Dedifferentiated amniotic fluid mesenchymal stem cell (primary cell): ENCODE measurements at regions not wholly inside any gene's neighbourhood (a gene's known extent, or its start where the extent isn't known, plus 50 kb on each side); places are given as distances from the start of the nearest gene placed in this dataset.
"Not testable (repeated sequence)": the region's sequence is repeated elsewhere in the genome, so short reads cannot be mapped to it uniquely, and the experiment has no call there.

Experiments
- DNase-seq: peaks from one replicate; pipeline ENCODE4 v3.0.0-alpha.2; 2016; ENCODE audit errors: extremely low spot score

- DNase-seq = no peak
Observed at GRCh38 chr6:115811541-115811940, 249.2 kb downstream of the FRK start.

DNA sequence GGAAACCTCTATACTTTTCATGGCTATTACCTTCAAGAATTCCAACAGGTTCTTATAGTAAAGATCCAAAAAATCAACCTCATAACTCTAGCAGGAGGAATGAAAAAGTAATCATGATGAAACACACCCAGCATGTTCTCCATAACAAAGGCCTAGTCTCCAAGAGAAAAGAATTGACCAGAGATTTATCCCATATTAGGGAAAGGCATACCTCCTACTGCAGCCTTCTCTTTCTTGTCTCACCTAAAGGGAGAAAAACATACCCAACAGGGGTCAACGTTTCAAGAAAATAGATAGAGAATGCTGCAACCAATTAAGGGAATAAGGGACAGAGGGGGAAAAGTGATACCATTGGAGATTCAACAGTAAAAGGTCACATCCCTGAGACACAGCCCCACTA, 262.5 kb downstream of the FRK start:
- DNase-seq = no peak

- no peak for DNase-seq
Observed at GRCh38 chr6:115796829-115797228, 263.9 kb downstream of the FRK start.

- DNase-seq = no peak
Observed at GRCh38 chr6:115796061-115796460, 264.6 kb downstream of the FRK start.

DNA sequence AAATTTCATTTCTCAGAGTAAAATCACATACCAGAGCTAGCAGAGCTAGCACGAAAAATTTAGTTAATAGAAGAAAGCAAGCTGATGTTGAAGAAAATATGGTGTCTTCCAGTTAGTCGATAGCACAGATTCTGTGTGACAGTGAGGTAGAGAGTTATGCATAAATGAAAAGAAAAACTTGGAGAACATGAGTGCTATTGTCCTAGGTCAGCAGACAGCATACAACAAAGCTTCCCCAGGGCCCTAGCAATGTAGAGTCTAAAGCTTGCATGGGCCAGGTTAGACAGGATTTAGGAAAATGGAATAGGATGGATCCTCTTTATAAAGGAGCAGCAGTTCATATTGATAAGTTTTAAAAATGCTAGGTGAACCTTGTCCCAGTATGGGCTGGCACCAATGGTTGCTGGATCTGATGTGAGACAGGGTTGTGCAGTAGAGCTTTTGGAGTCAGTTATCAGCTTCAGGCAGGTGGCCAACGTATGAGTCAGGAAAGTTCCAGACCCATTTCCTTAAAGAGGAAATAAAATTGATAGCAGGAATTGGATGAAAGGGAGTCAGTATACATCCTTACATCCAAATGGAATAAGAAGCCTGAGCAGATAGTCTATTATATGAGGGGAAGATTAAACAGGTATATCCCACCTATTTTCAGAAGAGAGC, 277.2 kb downstream of the FRK start:
- no peak for DNase-seq

DNA sequence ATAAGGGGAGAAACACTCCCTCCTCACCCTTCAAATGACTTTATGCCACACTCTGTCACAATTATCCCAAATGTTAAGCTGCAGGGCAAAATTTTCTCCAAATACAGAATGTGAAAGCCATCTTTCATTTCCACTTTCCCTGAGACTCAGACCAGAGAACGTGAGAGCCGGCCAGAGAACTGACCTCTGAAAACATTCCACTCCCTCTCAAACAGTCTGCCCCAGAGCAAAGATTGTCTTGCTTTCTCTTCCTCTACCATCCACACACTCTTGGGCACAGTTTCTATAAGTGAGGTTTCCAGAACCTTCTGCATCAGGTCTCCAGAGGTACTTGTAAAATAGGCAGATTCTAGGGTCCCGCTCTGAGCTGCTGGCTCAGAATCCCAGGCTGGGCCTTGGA, 278.1 kb downstream of the FRK start:
- DNase-seq = no peak

DNA sequence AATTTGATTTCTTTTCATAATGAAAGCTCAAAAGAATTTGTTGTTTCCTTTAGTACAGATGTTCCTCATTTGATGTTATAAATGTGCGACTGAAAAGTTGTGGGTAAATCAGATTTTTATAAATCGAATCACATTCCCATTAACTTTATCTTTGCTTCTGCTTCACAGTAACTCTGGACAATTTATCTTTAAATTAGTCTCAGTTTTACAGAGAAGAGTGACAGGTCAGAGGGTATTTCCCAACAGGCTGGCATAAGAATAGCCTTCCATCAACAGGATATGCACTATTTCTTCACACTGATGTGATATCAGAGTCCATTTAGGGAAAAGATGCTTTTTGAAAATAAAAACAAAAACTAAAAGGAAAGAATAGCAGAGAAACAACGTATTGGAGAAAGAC, 286.9 kb downstream of the FRK start:
- DNase-seq = no peak

DNA sequence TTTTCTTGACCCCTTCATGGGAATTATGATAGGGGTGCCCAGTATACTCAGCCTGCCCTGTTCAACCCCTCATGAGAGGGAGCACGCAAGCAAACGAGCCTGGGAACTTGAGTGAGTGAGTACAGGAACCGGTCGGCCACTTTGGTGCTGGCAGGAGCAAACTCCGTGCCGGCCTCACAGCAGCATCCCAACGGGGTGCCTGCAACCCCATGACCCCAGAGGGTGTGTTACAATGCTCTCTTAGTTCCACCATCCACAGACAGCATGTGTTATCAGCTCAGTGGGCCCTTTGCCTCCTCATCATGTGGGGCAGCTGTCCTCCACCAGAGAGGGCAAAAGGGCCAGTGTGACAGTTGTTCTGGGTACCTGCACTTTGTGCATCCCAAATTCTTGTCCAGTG, 289.8 kb downstream of the FRK start:
- DNase-seq = no peak

GRCh38 chr6:115768500-115768899, 292.2 kb downstream of the FRK start:
- DNase-seq = no peak

GRCh38 chr6:115767931-115768330, 292.8 kb downstream of the FRK start:
- DNase-seq = no peak

DNA sequence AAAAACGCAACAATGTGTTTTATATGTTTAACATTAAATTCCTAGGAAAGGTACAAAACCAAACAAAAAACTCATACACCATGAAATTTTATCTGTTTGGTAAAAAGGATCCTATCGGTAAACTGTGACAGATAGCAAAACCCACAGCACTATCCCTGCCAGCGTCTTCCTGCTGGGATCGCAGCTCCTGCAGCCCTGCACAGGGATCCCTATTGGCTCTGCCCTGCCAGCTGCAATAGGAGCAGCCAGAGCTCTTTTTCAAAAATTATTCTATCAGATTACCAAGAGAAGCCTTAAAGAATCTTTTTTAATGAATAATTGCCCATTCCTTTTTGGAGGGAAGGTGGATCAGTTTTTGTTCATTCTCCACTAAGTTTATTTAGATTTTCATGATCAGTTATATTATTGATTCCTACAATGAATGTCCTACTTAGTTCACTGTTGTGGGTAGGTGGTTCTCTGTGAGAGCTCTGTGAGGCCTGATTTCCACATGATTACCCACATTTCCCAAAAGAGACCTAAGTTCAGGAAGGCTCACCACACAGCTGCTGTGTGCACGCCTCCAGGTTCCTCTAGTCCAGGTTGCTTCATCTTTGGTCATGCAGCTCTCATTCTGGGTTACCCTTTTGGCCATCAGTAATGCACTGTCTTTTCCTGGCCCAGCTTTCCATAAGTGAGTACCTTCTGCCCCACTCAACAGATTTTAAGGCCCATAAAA, 293.8 kb downstream of the FRK start:
- no peak for DNase-seq

DNA sequence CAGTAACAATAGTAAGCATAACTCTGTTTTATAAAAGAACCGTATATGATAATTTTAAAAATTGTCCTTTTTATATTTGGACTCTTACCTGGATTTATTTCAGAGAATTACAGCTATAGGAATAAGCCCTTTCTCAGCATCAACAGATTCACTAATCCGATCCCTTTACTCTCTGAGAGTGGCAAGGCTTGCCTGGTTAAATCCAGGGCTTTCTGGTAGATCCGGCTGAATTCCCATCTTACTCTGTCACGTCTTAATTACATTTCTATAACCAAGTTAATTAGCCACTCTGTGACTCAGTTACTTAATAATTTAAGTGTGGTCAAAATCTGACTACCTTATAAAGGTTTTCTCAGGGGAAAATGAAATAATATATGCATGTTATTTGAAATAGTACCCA, 294.7 kb downstream of the FRK start:
- no peak for DNase-seq

DNA sequence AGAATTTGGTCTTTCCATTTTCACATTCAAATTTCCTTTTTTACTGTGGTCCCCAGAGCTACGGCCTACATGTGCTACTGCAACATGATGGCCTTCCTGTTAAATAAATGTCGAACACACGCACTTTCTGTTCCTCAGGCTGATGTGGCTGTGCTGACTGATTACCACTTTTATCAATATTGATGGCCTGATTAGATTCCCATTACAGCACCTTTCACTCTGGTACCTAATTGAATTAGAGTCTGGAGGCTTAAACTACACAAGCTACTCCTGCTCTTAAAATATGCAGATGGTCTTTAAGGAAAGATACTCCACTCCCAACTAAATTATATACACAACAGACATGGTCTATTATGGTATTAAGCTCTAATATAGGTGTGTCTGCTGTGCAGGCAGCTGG, 301.6 kb downstream of the FRK start:
- no peak for DNase-seq

DNA sequence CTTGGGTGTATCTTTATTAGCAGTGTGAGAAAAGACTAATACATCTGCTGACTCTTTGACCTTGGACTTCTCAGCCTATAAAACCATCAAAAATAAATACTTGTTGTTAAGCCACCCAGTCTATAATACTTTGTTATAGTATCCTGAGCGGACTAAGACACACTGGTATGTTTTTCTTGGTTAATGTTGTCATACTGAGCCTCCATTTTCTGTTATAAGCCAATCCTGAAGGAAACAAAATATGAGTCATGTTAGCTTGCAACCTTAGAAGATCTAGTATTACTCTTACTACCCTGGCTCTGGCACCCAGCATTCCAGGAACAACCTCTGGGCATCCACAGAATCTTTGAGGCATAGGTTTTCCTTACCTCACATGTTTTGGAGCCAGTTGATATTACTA, 307.2 kb downstream of the FRK start:
- no peak for DNase-seq

DNA sequence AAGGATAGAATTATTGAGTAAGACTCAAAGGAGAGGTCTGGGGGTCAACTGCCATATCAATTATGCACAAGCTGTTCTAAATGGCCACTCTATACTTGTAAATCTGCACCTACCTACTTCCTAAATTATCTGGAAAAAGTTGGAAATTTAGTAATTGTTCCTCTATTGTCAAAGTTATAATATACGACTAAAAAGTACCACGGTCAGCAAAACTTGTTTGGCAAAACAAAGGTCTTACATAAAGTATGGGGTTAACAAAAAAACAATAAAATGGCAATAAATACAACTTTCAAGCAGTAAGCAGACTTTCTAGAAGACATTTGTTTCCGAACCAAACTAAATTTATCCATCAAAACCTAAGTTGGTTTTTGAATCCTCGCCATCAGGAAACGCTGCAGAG, 309.7 kb downstream of the FRK start:
- DNase-seq = no peak

DNA sequence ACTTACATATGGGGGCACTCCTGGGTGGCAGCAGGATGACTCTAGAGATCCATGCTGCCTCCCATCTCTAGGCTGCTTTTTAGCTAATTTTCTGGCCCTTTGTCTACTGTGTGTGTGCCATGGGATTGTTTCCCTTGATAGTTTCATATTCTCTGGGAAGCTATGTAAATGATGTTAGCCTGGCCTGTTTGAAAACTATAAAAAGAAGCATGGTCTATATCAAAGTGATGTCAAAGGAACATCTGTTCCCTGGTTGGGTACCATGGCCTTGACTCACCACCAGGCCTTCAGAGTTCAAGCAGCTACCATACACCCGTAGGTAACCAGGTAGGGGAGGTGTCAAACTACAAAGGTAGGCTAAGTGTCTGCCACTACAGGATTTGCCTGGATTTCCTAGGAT, 310.4 kb downstream of the FRK start:
- no peak for DNase-seq

- no peak for DNase-seq
Observed at GRCh38 chr6:115747719-115748118, 313.0 kb downstream of the FRK start.

GRCh38 chr6:115746583-115746982, 314.1 kb downstream of the FRK start:
- DNase-seq = not testable (repeated sequence)

DNA sequence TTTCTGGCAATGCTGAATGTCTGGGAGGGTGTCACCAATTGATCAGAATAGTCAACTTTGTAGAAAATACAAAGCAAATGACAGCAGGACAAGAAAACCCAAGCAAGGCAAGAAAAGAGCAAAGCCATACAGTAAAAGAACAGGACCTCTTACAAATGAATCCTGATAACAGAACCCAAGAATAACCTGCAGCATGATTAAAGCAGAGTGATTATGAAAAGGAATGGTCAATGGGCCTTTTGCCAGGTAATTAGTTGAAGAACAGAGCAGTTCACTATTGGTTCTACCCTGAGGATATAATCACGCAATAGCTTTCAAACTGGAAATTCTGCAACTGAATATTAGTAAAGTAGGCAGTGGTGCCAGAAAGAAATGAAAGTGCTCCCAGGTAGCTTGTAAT, 319.8 kb downstream of the FRK start:
- DNase-seq = no peak

GRCh38 chr6:115735610-115736009, 325.1 kb downstream of the FRK start:
- no peak for DNase-seq

DNA sequence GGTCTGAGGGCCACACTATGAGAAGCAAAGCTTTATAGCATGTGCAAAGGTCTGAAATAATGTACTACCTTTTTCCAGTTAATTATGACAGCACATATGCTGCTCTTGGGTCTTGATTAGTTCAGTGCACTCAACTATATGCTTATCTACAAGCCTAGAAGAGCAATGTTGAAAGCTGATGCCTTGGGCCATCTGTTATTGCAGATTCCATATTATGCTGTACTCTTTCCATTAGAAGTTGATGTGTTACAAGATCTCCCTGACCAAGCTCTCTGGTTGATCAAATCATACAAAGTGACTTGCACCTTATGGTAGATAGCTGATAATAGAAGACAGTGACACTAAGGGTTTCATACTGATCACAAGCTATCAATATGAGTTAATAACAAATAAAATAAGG, 327.3 kb downstream of the FRK start:
- DNase-seq = no peak

- DNase-seq = no peak
Observed at GRCh38 chr6:115729036-115729435, 331.7 kb downstream of the FRK start.

- DNase-seq = no peak
Observed at GRCh38 chr6:115728171-115728570, 332.5 kb downstream of the FRK start.

DNA sequence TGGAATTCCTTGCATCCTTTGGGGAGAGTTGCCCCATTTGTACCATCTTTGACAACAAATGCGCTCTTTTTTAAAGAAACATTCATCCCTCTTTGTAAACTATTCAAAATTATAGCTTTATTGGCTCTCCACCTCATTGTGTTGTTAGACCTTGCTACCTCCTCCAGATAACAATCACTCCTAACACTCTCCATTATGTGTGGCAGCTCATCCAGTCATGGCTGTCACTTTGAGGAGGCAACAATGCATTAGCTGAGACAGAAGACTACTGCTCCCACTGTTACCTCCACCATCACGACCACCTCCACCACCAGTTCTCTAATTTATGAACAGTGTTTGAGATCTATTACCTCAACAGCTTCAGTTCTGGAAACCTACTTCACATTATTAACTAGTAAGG, 339.1 kb downstream of the FRK start:
- DNase-seq = no peak
